ENCODE measurements at regions not wholly inside any gene's neighbourhood (a gene's known extent, or its start where the extent isn't known, plus 50 kb on each side); places are given as distances from the start of the nearest gene placed in this dataset.

DNA sequence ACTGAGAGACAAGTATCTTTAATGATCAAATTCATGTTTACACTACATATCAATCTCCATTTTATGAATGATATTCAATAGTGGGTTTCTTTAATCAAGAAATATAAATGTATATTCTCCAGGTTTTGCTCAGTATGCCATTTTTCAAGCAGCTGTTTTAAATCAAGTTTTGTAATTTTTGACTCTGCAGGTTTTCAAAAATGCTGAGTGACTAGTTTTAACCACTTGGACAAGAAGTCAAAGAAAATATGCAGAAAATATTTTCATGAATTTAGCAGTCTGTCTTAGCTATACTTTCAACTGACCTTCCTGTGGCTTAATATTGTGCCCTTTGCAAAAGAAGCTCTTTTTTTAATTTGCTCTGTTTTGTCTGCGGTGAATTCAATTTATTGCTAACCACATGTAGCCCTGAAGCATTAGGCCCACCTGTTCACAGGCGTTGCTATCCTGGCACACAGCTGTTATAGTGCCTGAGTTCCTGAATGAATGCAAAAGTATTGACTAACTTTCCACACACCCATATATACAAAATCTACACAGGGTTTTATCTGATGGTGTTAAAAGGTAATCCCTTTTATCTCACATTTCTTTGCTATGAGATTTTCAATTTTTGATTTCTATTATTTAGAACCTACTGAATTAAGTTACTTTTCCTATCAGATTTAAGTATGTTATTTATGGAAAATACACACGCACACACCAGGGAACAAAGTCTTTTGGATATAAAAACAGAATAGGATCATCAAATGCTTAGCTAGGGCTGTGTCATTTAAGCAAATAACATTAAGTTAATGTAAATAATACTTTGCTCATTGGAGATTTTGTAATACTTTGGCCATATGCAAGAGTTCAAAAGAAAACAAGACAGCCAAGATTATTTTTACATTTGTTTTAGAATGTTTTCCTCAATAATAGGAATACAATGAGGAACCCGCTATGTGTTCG is 1166.1 kb upstream of the GBE1 start:
- TF ChIP-seq, protein P1, sequence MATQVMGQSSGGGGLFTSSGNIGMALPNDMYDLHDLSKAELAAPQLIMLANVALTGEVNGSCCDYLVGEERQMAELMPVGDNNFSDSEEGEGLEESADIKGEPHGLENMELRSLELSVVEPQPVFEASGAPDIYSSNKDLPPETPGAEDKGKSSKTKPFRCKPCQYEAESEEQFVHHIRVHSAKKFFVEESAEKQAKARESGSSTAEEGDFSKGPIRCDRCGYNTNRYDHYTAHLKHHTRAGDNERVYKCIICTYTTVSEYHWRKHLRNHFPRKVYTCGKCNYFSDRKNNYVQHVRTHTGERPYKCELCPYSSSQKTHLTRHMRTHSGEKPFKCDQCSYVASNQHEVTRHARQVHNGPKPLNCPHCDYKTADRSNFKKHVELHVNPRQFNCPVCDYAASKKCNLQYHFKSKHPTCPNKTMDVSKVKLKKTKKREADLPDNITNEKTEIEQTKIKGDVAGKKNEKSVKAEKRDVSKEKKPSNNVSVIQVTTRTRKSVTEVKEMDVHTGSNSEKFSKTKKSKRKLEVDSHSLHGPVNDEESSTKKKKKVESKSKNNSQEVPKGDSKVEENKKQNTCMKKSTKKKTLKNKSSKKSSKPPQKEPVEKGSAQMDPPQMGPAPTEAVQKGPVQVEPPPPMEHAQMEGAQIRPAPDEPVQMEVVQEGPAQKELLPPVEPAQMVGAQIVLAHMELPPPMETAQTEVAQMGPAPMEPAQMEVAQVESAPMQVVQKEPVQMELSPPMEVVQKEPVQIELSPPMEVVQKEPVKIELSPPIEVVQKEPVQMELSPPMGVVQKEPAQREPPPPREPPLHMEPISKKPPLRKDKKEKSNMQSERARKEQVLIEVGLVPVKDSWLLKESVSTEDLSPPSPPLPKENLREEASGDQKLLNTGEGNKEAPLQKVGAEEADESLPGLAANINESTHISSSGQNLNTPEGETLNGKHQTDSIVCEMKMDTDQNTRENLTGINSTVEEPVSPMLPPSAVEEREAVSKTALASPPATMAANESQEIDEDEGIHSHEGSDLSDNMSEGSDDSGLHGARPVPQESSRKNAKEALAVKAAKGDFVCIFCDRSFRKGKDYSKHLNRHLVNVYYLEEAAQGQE (IDR thresholded peaks at IDR 0.05; ENCODE audit: insufficient replicate concordance, low read depth), result no peak
- TF ChIP-seq, protein P2, sequence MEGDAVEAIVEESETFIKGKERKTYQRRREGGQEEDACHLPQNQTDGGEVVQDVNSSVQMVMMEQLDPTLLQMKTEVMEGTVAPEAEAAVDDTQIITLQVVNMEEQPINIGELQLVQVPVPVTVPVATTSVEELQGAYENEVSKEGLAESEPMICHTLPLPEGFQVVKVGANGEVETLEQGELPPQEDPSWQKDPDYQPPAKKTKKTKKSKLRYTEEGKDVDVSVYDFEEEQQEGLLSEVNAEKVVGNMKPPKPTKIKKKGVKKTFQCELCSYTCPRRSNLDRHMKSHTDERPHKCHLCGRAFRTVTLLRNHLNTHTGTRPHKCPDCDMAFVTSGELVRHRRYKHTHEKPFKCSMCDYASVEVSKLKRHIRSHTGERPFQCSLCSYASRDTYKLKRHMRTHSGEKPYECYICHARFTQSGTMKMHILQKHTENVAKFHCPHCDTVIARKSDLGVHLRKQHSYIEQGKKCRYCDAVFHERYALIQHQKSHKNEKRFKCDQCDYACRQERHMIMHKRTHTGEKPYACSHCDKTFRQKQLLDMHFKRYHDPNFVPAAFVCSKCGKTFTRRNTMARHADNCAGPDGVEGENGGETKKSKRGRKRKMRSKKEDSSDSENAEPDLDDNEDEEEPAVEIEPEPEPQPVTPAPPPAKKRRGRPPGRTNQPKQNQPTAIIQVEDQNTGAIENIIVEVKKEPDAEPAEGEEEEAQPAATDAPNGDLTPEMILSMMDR (IDR thresholded peaks at IDR 0.05; ENCODE audit: insufficient read depth, low read length), result no peak

Measured in HL-60 (cell line).